Smooth muscle cell (in vitro differentiated cells): ENCODE measurements at regions not wholly inside any gene's neighbourhood (a gene's known extent, or its start where the extent isn't known, plus 50 kb on each side); places are given as distances from the start of the nearest gene placed in this dataset.

ENCODE experiments used
- DNase-seq: peaks from one replicate; lab custom pipeline; 2025; ENCODE audit not compliant: unreplicated experiment; lab: John Stamatoyannopoulos, UW
- H2AFZ ChIP-seq: fragments of 200-600 bp; sonication (generic); 2 replicates; pipeline ENCODE4 v1.6.0; 2016; ENCODE audit warnings: antibody characterized with exemption, low read depth, mild to moderate bottlenecking
- H3F3A ChIP-seq: fragments of 200-600 bp; sonication (generic); 2 replicates; pipeline ENCODE4 v1.6.0; 2017; ENCODE audit warnings: antibody characterized with exemption, low read depth
- H3K27ac ChIP-seq: fragments of 200-600 bp; sonication (generic); 2 replicates; pipeline ENCODE4 v1.5.1; 2016; ENCODE audit warnings: low read depth, mild to moderate bottlenecking
- H3K27me3 ChIP-seq: fragments of 200-600 bp; sonication (generic); 2 replicates; pipeline ENCODE4 v1.6.1; 2016; ENCODE audit warnings: low read depth, mild to moderate bottlenecking
- H3K36me3 ChIP-seq: fragments of 200-600 bp; sonication (generic); 2 replicates; pipeline ENCODE4 v1.5.1; 2016; ENCODE audit warnings: low read depth
- H3K4me1 ChIP-seq: fragments of 200-600 bp; sonication (generic); 2 replicates; pipeline ENCODE4 v1.5.1; 2016; ENCODE audit warnings: low read depth
- H3K4me2 ChIP-seq: fragments of 200-600 bp; sonication (generic); 2 replicates; pipeline ENCODE4 v1.6.0; 2016; ENCODE audit warnings: mild to moderate bottlenecking
- H3K4me3 ChIP-seq: fragments of 200-600 bp; sonication (generic); 2 replicates; pipeline ENCODE4 v1.5.1; 2016; ENCODE audit warnings: mild to moderate bottlenecking
- H3K79me2 ChIP-seq: fragments of 200-600 bp; sonication (generic); 2 replicates; pipeline ENCODE4 v1.6.0; 2016; ENCODE audit warnings: low read depth, mild to moderate bottlenecking
- H3K9ac ChIP-seq: fragments of 200-600 bp; sonication (generic); 2 replicates; pipeline ENCODE4 v1.6.0; 2016; ENCODE audit warnings: low read depth
- H3K9me3 ChIP-seq: fragments of 200-600 bp; sonication (generic); replicated peaks from 2 replicates; pipeline ENCODE4 v1.5.1; 2016; ENCODE audit warnings: low read depth
- H4K20me1 ChIP-seq: fragments of 200-600 bp; sonication (generic); 2 replicates; pipeline ENCODE4 v1.6.0; 2016; ENCODE audit warnings: low read depth
- CTCF ChIP-seq: fragments of 200-600 bp; sonication (generic); IDR thresholded peaks from 2 replicates; pipeline ENCODE4 v1.5.1; 2017; ENCODE audit warnings: borderline replicate concordance, mild to moderate bottlenecking, antibody characterized with exemption; ENCODE audit not compliant: insufficient read depth, poor library complexity, severe bottlenecking
- WGBS: methylation state at CpG from one replicate; pipeline ENCODE4 v1.1.7; 2016; ENCODE audit warnings: low lambda C conversion rate; 5-methylcytosine and 5-hydroxymethylcytosine counted together

GRCh38 chr6:141290941-141291721 is 841.6 kb upstream of the GJE1 start:
- no peak for DNase-seq
- H2AFZ ChIP-seq = no peak overlapping the region
- no peaks in the 10 kb centered on the region for H3K79me2 ChIP-seq
- no peak overlapping the region for H3K27ac ChIP-seq
- no peaks in the 10 kb centered on the region for H3K4me1 ChIP-seq
- H3K9ac ChIP-seq = no peak overlapping the region
- H3K9me3 ChIP-seq = no peaks in the 10 kb centered on the region
- no peak for TF ChIP-seq CTCF
- H3K36me3 ChIP-seq = no peaks in the 10 kb centered on the region
- H4K20me1 ChIP-seq = no peaks in the 10 kb centered on the region
- no peaks in the 10 kb centered on the region for H3K27me3 ChIP-seq
- no peak overlapping the region for H3K4me3 ChIP-seq
- H3K4me2 ChIP-seq = no peak overlapping the region
- H3F3A ChIP-seq = no peaks in the 10 kb centered on the region
- 89% methylated on average over 3 of the region's 3 CpGs for WGBS

- H3K4me3 ChIP-seq = no peak overlapping the region
- WGBS = 98% methylated on average over 5 of the region's 5 CpGs
- DNase-seq = no peak
- no peak overlapping the region for H3K9ac ChIP-seq
- TF ChIP-seq CTCF = no peak
- no peaks in the 10 kb centered on the region for H4K20me1 ChIP-seq
- no peaks in the 10 kb centered on the region for H3K36me3 ChIP-seq
- no peaks in the 10 kb centered on the region for H3K27me3 ChIP-seq
- no peaks in the 10 kb centered on the region for H3F3A ChIP-seq
- H3K27ac ChIP-seq = no peak overlapping the region
- no peaks in the 10 kb centered on the region for H3K4me1 ChIP-seq
- H2AFZ ChIP-seq = no peak overlapping the region
- H3K4me2 ChIP-seq = no peak overlapping the region
- H3K9me3 ChIP-seq = no peaks in the 10 kb centered on the region
- no peaks in the 10 kb centered on the region for H3K79me2 ChIP-seq
Measured at GRCh38 chr6:141288947-141289346, 843.8 kb upstream of the GJE1 start.

GRCh38 chr6:141282263-141282662 is 850.5 kb upstream of the GJE1 start:
- peak overlapping the region; percentile 17 for H2AFZ ChIP-seq

More at GRCh38 chr6:141282263-141282662, 850.5 kb upstream of the GJE1 start:
- no peak for TF ChIP-seq CTCF
- WGBS = 79% methylated on average over 1 of the region's 1 CpG
- no peaks in the 10 kb centered on the region for H3K36me3 ChIP-seq
- H3K79me2 ChIP-seq = no peaks in the 10 kb centered on the region
- no peak overlapping the region for H3K27ac ChIP-seq
- peaks cover 16% of the 10 kb centered on the region for H3K4me1 ChIP-seq
- DNase-seq = no peak
- H3F3A ChIP-seq = no peaks in the 10 kb centered on the region
- no peak overlapping the region for H3K4me2 ChIP-seq
- H3K9me3 ChIP-seq = no peaks in the 10 kb centered on the region
- no peak overlapping the region for H3K9ac ChIP-seq
- no peak overlapping the region for H3K4me3 ChIP-seq
- H3K27me3 ChIP-seq = no peaks in the 10 kb centered on the region
- H4K20me1 ChIP-seq = no peaks in the 10 kb centered on the region
